Heart left ventricle (tissue), 16 donors: ENCODE measurements at regions not wholly inside any gene's neighbourhood (a gene's known extent, or its start where the extent isn't known, plus 50 kb on each side); places are given as distances from the start of the nearest gene placed in this dataset.

Experiments used
- ATAC-seq, 4 donors: fragments of 200-7000 bp; cut with Tn5 transposase; one replicate each; pipeline ENCODE4 v1.9.1; 2020 to 2022; ENCODE audit warnings: moderate library complexity in 4 of 4, mild to moderate bottlenecking in 3 of 4, moderate number of reproducible peaks in 1 of 4
- DNase-seq, 5 donors: peaks; one replicate each; pipeline ENCODE4 v3.0.0-alpha.2; 2020
- H3K27ac ChIP-seq, 12 donors: fragments of 200-600 bp; sonication (generic) in 4 of 12; one replicate each; pipeline versions ENCODE4 v1.5.0 to v1.8.0; 2016 to 2022; ENCODE audit warnings: mild to moderate bottlenecking in 2 of 12
- H3K27me3 ChIP-seq, 9 donors: fragments of 200-600 bp; sonication (generic) in 2 of 9; one replicate each; pipeline versions ENCODE4 v1.5.1 to v1.8.0; 2016 to 2022; ENCODE audit warnings: mild to moderate bottlenecking in 3 of 9
- H3K36me3 ChIP-seq, 9 donors: fragments of 200-600 bp; sonication (generic) in 2 of 9; one replicate each; pipeline versions ENCODE4 v1.5.0 to v1.8.0; 2018 to 2022; ENCODE audit warnings: mild to moderate bottlenecking in 2 of 9
- H3K4me1 ChIP-seq, 12 donors: fragments of 200-600 bp; sonication (generic) in 4 of 12; one replicate each; pipeline versions ENCODE4 v1.5.0 to v1.8.0; 2016 to 2022; ENCODE audit warnings: mild to moderate bottlenecking in 3 of 12
- H3K4me3 ChIP-seq, 12 donors: fragments of 200-600 bp; sonication (generic) in 4 of 12; one replicate each; pipeline versions ENCODE4 v1.5.0 to v1.8.0; 2017 to 2022; ENCODE audit warnings: mild to moderate bottlenecking in 9 of 12, moderate library complexity in 4 of 12
- H3K9me3 ChIP-seq, 12 donors: fragments of 200-600 bp; sonication (generic) in 4 of 12; one replicate each; pipeline versions ENCODE4 v1.5.0 to v1.8.0; 2016 to 2022; ENCODE audit warnings: mild to moderate bottlenecking in 1 of 12
- CTCF ChIP-seq, 12 donors: fragments of 200-600 bp; sonication (generic) in 4 of 12; IDR thresholded peaks; one replicate each; pipeline versions ENCODE4 v1.5.0 to v1.8.0; 2018 to 2022; ENCODE audit warnings: antibody characterized with exemption in 12 of 12, mild to moderate bottlenecking in 5 of 12
- POLR2A ChIP-seq, 2 donors: fragments of 450-650 bp; IDR thresholded peaks; one replicate each; pipeline ENCODE4 v1.6.1; 2017; ENCODE audit warnings: antibody characterized with exemption in 2 of 2, mild to moderate bottlenecking in 2 of 2, moderate library complexity in 2 of 2
- WGBS, 4 donors: extraction: QIAGEN DNeasy Blood & Tissue Kit in 2 of 4; methylation state at CpG; one replicate each; pipeline versions ENCODE4 v1.1.5 to v1.1.7; 2013 to 2018; 5-methylcytosine and 5-hydroxymethylcytosine counted together
- intact Hi-C, 10 donors: fragments of 100-400 bp; cut with DNase I; formaldehyde crosslinking; loops; one replicate each; pipeline versions ENCODE4 v1.11.1 to v1.14.2; 2022
- donor health status: ischemic (EF 13 %, LVEDD 7.1; RV severe dilation, severe dysfunction).
- donor health status: healthy with polysubstance abuse.
- donor health status: DM: no; HTN: yes; CAD: no.
- donor health status: DM: no; HTN: no; CAD: no.
- donor health status: ischemic (EF 25% LVEDD 6.9; RV normal size, moderate dysfunction).
- donor health status: ischemic (EF 25% LVEDD 5.7; RV mildly dilated, moderate dysfunction).
- donor health status: healthy.
- donor health status: DM: yes; HTN: yes; CAD: no.
- donor health status: ischemic (EF 35%, LVEDD 5.7; RV mildly dilated, moderate dysfunction).
- donor health status: nonischemic (EF 11% LVEDD 7.7; RV severe dilation, severe dysfunction).
- donor health status: DM: yes; HTN: yes; CAD: no.
- donor health status: PGD.
- donor health status: ischemic (EF 29% LVEDD 5.4; RV normal size, mild dysfunction).
- donor health status: nonischemic (EF 23%, LVEDD 6.1; RV moderate dilation, normal function).

- 75 to 81% (median 78%) methylated on average over 5 of the region's 5 CpGs for WGBS, 4 donors
- Histone ChIP-seq H3K27ac (no peak overlapping the region), H3K4me3 (no peak overlapping the region), H3K36me3 (no peaks in the 10 kb centered on the region), H3K4me1 (no peaks in the 10 kb centered on the region), H3K27me3 (no peaks in the 10 kb centered on the region), H3K9me3 (no peaks in the 10 kb centered on the region)
- ATAC-seq (no peak), DNase-seq (no peak)
- TF ChIP-seq CTCF (IDR thresholded peaks at IDR 0.05): no peak
- no peak for TF ChIP-seq POLR2A (IDR thresholded peaks at IDR 0.05)
- intact Hi-C loops: no loop called here
These were observed 126.8 kb upstream of the ST6GAL2 start for GRCh38 chr2:107012714-107013306.

- H3K36me3 ChIP-seq: no peaks in the 10 kb centered on the region
- no peaks in the 10 kb centered on the region for H3K27me3 ChIP-seq
- no peaks in the 10 kb centered on the region for H3K9me3 ChIP-seq
- ATAC-seq: no peak
- intact Hi-C loops: no loop called here
- no peak for TF ChIP-seq POLR2A (IDR thresholded peaks at IDR 0.05)
- TF ChIP-seq CTCF (IDR thresholded peaks at IDR 0.05): no peak
- H3K4me3 ChIP-seq: no peak overlapping the region
- no peak for DNase-seq
- H3K4me1 ChIP-seq: peaks cover 0 to 3% (median 0%) of the 10 kb centered on the region in 12 donors
- WGBS, 4 donors: 91 to 94% (median 93%) methylated on average over 2 of the region's 2 CpGs
- H3K27ac ChIP-seq: no peak overlapping the region
These were observed 127.9 kb upstream of the ST6GAL2 start for GRCh38 chr2:107013884-107014283.

- H3K36me3 ChIP-seq: no peaks in the 10 kb centered on the region
- no peaks in the 10 kb centered on the region for H3K9me3 ChIP-seq
- no peak overlapping the region for H3K27ac ChIP-seq
- H3K27me3 ChIP-seq: no peaks in the 10 kb centered on the region
- H3K4me1 ChIP-seq: peaks cover 0 to 4% (median 0%) of the 10 kb centered on the region in 12 donors
- H3K4me3 ChIP-seq: no peak overlapping the region
- no peak for TF ChIP-seq POLR2A (IDR thresholded peaks at IDR 0.05)
- TF ChIP-seq CTCF (IDR thresholded peaks at IDR 0.05): no peak
- 40 to 45% (median 45%) methylated on average over 4 of the region's 4 CpGs for WGBS, 4 donors
- peak; percentile 51 to 62 (median 56) for ATAC-seq
- intact Hi-C loops: no loop called here
- DNase-seq: peak in 2 of 5 donors; percentile 11 to 68
These were observed 132.4 kb upstream of the ST6GAL2 start for GRCh38 chr2:107018366-107018765.

- Histone ChIP-seq H3K4me3 (no peak overlapping the region), H3K4me1 (peaks cover 0 to 4% (median 0%) of the 10 kb centered on the region in 12 donors), H3K36me3 (no peaks in the 10 kb centered on the region), H3K27me3 (no peaks in the 10 kb centered on the region), H3K9me3 (no peaks in the 10 kb centered on the region), H3K27ac (no peak overlapping the region)
- no peak for TF ChIP-seq CTCF (IDR thresholded peaks at IDR 0.05)
- TF ChIP-seq POLR2A (IDR thresholded peaks at IDR 0.05): no peak
- intact Hi-C loops: no loop called here
- DNase-seq (no peak), ATAC-seq (no peak)
- 84 to 89% (median 88%) methylated on average over 6 of the region's 6 CpGs for WGBS, 4 donors
These were observed 134.4 kb upstream of the ST6GAL2 start for GRCh38 chr2:107020392-107020791.
